Adrenal gland (tissue), 5 donors: ENCODE measurements at regions not wholly inside any gene's neighbourhood (a gene's known extent, or its start where the extent isn't known, plus 50 kb on each side); places are given as distances from the start of the nearest gene placed in this dataset.

Experiments used
- POLR2A ChIP-seq, 2 donors: fragments of 450-650 bp; IDR thresholded peaks; one replicate each; pipeline ENCODE4 v1.6.1; 2017; ENCODE audit warnings: antibody characterized with exemption in 2 of 2, mild to moderate bottlenecking in 2 of 2, moderate library complexity in 1 of 2
- TF ChIP-seq, protein P1 (sequence below), 6 experiments: fragments of 450-650 bp in 4 of 6; fragments of 200-600 bp in 2 of 6; sonication (generic) in 1 of 6; IDR thresholded peaks; 1 replicate in 5 of 6; 2 replicates in 1 of 6; pipeline versions ENCODE4 v1.5.1 to v1.8.0; 2016 to 2021; ENCODE audit warnings: antibody characterized with exemption in 6 of 6, mild to moderate bottlenecking in 2 of 6, moderate library complexity in 1 of 6
- donor health status: DM: no; HTN: no; CAD: no.

- TF ChIP-seq, protein P1, sequence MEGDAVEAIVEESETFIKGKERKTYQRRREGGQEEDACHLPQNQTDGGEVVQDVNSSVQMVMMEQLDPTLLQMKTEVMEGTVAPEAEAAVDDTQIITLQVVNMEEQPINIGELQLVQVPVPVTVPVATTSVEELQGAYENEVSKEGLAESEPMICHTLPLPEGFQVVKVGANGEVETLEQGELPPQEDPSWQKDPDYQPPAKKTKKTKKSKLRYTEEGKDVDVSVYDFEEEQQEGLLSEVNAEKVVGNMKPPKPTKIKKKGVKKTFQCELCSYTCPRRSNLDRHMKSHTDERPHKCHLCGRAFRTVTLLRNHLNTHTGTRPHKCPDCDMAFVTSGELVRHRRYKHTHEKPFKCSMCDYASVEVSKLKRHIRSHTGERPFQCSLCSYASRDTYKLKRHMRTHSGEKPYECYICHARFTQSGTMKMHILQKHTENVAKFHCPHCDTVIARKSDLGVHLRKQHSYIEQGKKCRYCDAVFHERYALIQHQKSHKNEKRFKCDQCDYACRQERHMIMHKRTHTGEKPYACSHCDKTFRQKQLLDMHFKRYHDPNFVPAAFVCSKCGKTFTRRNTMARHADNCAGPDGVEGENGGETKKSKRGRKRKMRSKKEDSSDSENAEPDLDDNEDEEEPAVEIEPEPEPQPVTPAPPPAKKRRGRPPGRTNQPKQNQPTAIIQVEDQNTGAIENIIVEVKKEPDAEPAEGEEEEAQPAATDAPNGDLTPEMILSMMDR (IDR thresholded peaks at IDR 0.05) = no peak
- TF ChIP-seq POLR2A (IDR thresholded peaks at IDR 0.05) = no peak
Observed at GRCh38 chr5:68443091-68443490, 227.5 kb downstream of the PIK3R1 start.
